Heart right ventricle (tissue), 16 donors: ENCODE measurements at regions not wholly inside any gene's neighbourhood (a gene's known extent, or its start where the extent isn't known, plus 50 kb on each side); places are given as distances from the start of the nearest gene placed in this dataset.

Experiments
- ATAC-seq, 8 donors: fragments of 200-7000 bp; cut with Tn5 transposase; one replicate each; pipeline ENCODE4 v1.9.1; 2020; ENCODE audit warnings: mild to moderate bottlenecking in 8 of 8, moderate library complexity in 8 of 8, moderate number of reproducible peaks in 1 of 8
- DNase-seq, 2 donors: peaks; one replicate each; pipeline ENCODE4 v3.0.0-alpha.2; 2020
- H3K27ac ChIP-seq, 10 donors: fragments of 200-600 bp; sonication (generic) in 2 of 10; one replicate each; pipeline versions ENCODE4 v1.5.0 to v1.8.0; 2020 to 2022; ENCODE audit warnings: mild to moderate bottlenecking in 3 of 10
- H3K27me3 ChIP-seq, 7 donors: fragments of 200-600 bp; one replicate each; pipeline ENCODE4 v1.8.0; 2021 to 2022; ENCODE audit warnings: mild to moderate bottlenecking in 2 of 7
- H3K36me3 ChIP-seq, 9 donors: fragments of 200-600 bp; sonication (generic) in 1 of 9; one replicate each; pipeline versions ENCODE4 v1.5.0 to v1.8.0; 2020 to 2022; ENCODE audit warnings: mild to moderate bottlenecking in 2 of 9
- H3K4me1 ChIP-seq, 9 donors: fragments of 200-600 bp; sonication (generic) in 1 of 9; one replicate each; pipeline versions ENCODE4 v1.5.0 to v1.8.0; 2020 to 2022; ENCODE audit warnings: mild to moderate bottlenecking in 4 of 9
- H3K4me3 ChIP-seq, 10 donors: fragments of 200-600 bp; sonication (generic) in 2 of 10; one replicate each; pipeline versions ENCODE4 v1.5.0 to v1.8.0; 2020 to 2022; ENCODE audit warnings: mild to moderate bottlenecking in 7 of 10, moderate library complexity in 2 of 10
- H3K9me3 ChIP-seq, 11 donors: fragments of 200-600 bp in 10 of 11; sonication (generic) in 2 of 11; one replicate each; pipeline versions ENCODE4 v1.5.0 to v1.8.0; 2013 to 2022; ENCODE audit warnings: mild to moderate bottlenecking in 2 of 11, control low read depth in 1 of 11, moderate library complexity in 1 of 11
- WGBS, 2 donors: extraction: QIAGEN DNeasy Blood & Tissue Kit; methylation state at CpG; one replicate each; pipeline ENCODE4 v1.1.7; 2013; ENCODE audit warnings: inconsistent platforms in 1 of 2; 5-methylcytosine and 5-hydroxymethylcytosine counted together
- intact Hi-C, 10 donors: fragments of 100-400 bp; cut with DNase I; formaldehyde crosslinking; loops; one replicate each; pipeline versions ENCODE4 v1.11.1 to v1.14.2; 2022
- TF ChIP-seq, protein P1 (sequence below), 9 donors: fragments of 200-600 bp; sonication (generic) in 2 of 9; IDR thresholded peaks; one replicate each; pipeline versions ENCODE4 v1.5.0 to v1.8.0; 2021 to 2022; ENCODE audit warnings: antibody characterized with exemption in 9 of 9, mild to moderate bottlenecking in 5 of 9, moderate library complexity in 1 of 9
- donor health status: Arrhythmogenic right ventricular cardiomyopathy.
- donor health status: ischemic (EF 13 %, LVEDD 7.1; RV severe dilation, severe dysfunction).
- donor health status: healthy with polysubstance abuse.
- donor health status: DM: no; HTN: yes; CAD: no.
- donor health status: DM: no; HTN: no; CAD: no.
- donor health status: ischemic (EF 25% LVEDD 6.9; RV normal size, moderate dysfunction).
- donor health status: ischemic (EF 25% LVEDD 5.7; RV mildly dilated, moderate dysfunction).
- donor health status: healthy.
- donor health status: DM: yes; HTN: yes; CAD: no.
- donor health status: Ischemic cardiomyopathy.
- donor health status: ischemic (EF 35%, LVEDD 5.7; RV mildly dilated, moderate dysfunction).
- donor health status: nonischemic (EF 11% LVEDD 7.7; RV severe dilation, severe dysfunction).
- donor health status: DM: yes; HTN: yes; CAD: no.
- donor health status: PGD.
- donor health status: ischemic (EF 29% LVEDD 5.4; RV normal size, mild dysfunction).
- donor health status: nonischemic (EF 23%, LVEDD 6.1; RV moderate dilation, normal function).

GRCh38 chr2:118738524-118739308 lies 108.7 kb downstream of the EN1 start:
- no peak overlapping the region for H3K4me3 ChIP-seq
- H3K36me3 ChIP-seq, result no peaks in the 10 kb centered on the region
- H3K9me3 ChIP-seq, result peaks cover 0 to 3% (median 0%) of the 10 kb centered on the region in 11 donors
- 48% methylated on average over 7 of the region's 7 CpGs for WGBS, 2 donors
- peaks cover 0 to 22% (median 0%) of the 10 kb centered on the region in 7 donors for H3K27me3 ChIP-seq
- TF ChIP-seq, protein P1, sequence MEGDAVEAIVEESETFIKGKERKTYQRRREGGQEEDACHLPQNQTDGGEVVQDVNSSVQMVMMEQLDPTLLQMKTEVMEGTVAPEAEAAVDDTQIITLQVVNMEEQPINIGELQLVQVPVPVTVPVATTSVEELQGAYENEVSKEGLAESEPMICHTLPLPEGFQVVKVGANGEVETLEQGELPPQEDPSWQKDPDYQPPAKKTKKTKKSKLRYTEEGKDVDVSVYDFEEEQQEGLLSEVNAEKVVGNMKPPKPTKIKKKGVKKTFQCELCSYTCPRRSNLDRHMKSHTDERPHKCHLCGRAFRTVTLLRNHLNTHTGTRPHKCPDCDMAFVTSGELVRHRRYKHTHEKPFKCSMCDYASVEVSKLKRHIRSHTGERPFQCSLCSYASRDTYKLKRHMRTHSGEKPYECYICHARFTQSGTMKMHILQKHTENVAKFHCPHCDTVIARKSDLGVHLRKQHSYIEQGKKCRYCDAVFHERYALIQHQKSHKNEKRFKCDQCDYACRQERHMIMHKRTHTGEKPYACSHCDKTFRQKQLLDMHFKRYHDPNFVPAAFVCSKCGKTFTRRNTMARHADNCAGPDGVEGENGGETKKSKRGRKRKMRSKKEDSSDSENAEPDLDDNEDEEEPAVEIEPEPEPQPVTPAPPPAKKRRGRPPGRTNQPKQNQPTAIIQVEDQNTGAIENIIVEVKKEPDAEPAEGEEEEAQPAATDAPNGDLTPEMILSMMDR (IDR thresholded peaks at IDR 0.05), result no peak
- DNase-seq, result no peak
- peak overlapping the region in 1 of 10 donors; percentile 22 for H3K27ac ChIP-seq
- intact Hi-C loops, result no loop called here
- ATAC-seq, result peak in 6 of 8 donors; percentile 30 to 99 (median 75)
- peaks cover 0 to 4% (median 0%) of the 10 kb centered on the region in 9 donors for H3K4me1 ChIP-seq

- peaks cover 0 to 22% (median 0%) of the 10 kb centered on the region in 7 donors for H3K27me3 ChIP-seq
- no peak overlapping the region for H3K27ac ChIP-seq
- H3K4me3 ChIP-seq, result no peak overlapping the region
- TF ChIP-seq, protein P1 (IDR thresholded peaks at IDR 0.05), result no peak
- H3K4me1 ChIP-seq, result peaks cover 0 to 4% (median 0%) of the 10 kb centered on the region in 9 donors
- H3K36me3 ChIP-seq, result no peaks in the 10 kb centered on the region
- WGBS, 2 donors, result 70 to 84% methylated on average over 3 of the region's 3 CpGs
- DNase-seq, result no peak
- no peak for ATAC-seq
- no peaks in the 10 kb centered on the region for H3K9me3 ChIP-seq
- intact Hi-C loops, result no loop called here
These were observed 109.3 kb downstream of the EN1 start for GRCh38 chr2:118738106-118738505.

DNA sequence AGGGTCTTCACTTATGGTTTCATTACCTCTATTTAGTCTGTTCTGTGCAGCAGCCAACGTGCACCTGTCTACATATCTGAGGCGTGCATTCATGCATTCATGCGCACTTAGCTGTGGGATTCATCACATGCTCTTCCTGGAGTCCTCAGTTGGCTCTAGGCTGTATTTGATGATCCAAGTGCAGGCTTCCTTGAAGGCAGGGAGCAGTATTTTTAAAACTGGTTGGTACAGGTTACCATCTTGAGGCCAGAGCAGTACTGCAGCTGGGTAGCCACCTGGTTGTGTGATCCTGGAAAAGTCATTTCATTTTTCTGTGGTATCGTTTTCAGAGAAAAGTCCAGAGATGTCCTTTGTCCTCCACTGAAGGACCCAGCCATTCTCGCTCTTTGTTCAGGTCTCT lies 109.8 kb downstream of the EN1 start:
- Histone ChIP-seq H3K4me3 (no peak overlapping the region), H3K4me1 (peaks cover 0 to 4% (median 0%) of the 10 kb centered on the region in 9 donors), H3K27me3 (peaks cover 0 to 22% (median 0%) of the 10 kb centered on the region in 7 donors), H3K36me3 (no peaks in the 10 kb centered on the region), H3K9me3 (no peaks in the 10 kb centered on the region), H3K27ac (no peak overlapping the region)
- intact Hi-C loops, result no loop called here
- TF ChIP-seq, protein P1 (IDR thresholded peaks at IDR 0.05), result no peak
- DNase-seq (no peak), ATAC-seq (no peak)
- 75 to 76% methylated on average over 5 of the region's 5 CpGs for WGBS, 2 donors

DNA sequence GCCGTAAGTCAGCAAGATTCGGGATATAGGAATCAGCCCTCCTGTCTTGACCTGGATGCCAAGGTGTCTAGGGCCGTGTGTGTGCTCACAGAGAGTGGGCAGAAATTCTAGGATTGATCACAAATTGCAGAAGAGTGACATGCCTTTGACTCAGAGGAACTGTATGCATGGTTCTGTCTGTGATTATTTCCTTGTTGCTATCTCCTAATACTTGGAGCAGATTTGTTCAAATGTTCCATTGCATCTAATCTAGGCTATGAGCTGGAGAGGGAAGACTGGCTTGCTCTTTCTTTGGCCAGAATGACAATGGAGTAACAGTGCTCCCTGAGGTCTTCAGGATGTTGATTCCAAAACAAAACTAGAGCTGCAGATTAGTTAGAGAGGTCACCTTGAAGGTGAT lies 115.0 kb downstream of the EN1 start:
- TF ChIP-seq, protein P1 (IDR thresholded peaks at IDR 0.05), result no peak
- Histone ChIP-seq H3K4me3 (no peak overlapping the region), H3K27me3 (peaks cover 0 to 9% (median 0%) of the 10 kb centered on the region in 7 donors), H3K36me3 (no peaks in the 10 kb centered on the region), H3K27ac (no peak overlapping the region), H3K9me3 (peaks cover 0 to 13% (median 3%) of the 10 kb centered on the region in 11 donors), H3K4me1 (no peaks in the 10 kb centered on the region)
- intact Hi-C loops, result no loop called here
- DNase-seq, result no peak
- WGBS, 2 donors, result 73 to 78% methylated on average over 3 of the region's 3 CpGs
- ATAC-seq, result no peak
